Effector CD8-positive, alpha-beta T cell (primary cell): ENCODE measurements at regions not wholly inside any gene's neighbourhood (a gene's known extent, or its start where the extent isn't known, plus 50 kb on each side); places are given as distances from the start of the nearest gene placed in this dataset.
"Not testable (repeated sequence)": the region's sequence is repeated elsewhere in the genome, so short reads cannot be mapped to it uniquely, and the experiment has no call there.

Experiments used
- DNase-seq: peaks from one replicate; lab custom pipeline; 2025; lab: John Stamatoyannopoulos, UW

DNA sequence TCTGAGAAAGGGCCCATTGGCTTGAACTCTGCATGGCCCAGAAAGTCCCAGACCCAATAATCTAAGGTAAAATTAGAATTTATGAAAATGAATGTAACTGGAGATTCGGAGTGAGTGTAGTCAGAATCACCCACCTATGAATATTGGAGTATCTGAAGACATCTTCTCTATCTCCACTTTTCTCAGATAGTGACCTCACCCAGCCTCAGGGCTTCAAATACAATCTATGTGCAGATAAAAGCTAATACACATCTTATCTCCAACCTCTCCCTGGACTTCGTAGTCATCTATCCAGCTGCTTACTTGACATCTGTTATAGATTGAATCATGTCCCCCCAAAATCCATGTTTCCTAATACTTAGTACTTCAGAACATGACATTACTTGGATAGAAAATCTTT is 263.2 kb downstream of the RAD51AP2 start:
- no peak for DNase-seq

DNA sequence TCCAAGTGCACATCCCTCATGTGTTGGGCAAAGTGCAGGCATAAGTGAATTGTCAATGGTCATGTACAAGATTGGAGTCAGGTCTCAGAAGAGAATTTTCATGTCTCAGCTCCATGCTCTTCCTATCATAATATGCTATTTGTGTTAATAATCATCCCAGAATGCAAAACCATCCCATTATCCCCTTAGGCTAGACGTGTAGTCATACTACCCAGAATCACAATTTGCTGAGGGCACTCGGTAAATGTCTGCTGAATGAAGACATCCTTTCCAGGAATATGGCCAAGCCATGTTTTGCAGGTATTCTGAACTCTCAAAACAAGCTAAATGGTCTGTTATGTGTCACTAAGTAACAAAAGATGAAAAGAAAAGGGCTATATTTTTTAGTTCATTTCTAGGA is 263.8 kb downstream of the RAD51AP2 start:
- no peak for DNase-seq

DNA sequence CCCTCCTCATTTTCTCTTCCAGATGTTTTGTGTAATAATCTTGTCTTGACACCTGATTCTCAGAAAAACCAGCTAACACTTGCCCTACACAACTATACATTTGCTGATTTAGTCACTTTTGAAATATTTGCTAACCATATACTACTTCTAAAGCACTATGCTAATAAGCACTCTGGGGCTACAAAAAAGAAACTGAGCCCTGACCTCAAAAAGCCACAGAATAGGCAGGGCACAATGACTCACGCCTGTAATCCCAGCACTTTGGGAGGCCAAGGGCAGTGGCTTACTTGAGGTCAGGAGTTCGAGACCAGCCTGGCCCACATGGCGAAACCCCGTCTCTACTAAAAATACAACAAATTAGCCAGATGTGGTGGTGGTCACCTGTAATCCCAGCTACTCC is 266.0 kb downstream of the RAD51AP2 start:
- DNase-seq: no peak

DNA sequence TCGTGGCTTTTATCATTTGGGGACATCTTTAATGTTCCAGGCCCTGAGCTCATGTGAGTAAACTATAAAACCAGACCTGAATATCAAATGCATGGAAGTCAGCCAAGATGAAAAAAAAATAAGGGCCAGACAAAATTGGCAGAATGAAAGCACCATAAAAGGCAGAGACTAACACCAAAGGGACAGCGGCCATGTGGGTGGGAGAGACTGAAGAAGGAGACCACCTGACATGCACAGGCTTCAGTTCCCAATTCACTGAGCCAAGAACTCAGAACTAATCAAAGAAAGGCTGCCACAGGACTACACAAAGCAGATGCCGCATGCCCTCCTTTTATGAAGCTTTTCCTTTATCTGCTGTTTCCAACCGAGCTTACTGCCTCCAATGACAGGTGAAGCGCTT is 267.1 kb downstream of the RAD51AP2 start:
- no peak for DNase-seq

DNA sequence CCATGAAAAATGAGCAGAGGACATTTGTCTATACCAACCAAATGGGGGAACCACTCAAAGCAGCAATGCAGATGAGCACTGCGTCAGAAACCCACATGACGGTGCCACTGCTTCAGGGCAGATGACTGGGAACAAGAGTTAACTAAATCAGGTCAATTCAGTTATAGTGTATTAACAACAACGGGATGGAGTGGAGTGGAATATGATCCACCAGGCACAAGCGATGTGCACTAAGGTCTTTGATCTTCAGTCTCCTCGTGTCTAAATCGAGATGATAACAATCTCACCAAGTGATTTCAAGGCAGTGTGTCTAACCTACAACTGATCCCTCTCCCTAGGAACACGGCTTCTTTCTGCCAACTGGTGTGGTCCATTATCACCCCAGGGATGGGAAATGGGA is 269.0 kb downstream of the RAD51AP2 start:
- no peak for DNase-seq

DNA sequence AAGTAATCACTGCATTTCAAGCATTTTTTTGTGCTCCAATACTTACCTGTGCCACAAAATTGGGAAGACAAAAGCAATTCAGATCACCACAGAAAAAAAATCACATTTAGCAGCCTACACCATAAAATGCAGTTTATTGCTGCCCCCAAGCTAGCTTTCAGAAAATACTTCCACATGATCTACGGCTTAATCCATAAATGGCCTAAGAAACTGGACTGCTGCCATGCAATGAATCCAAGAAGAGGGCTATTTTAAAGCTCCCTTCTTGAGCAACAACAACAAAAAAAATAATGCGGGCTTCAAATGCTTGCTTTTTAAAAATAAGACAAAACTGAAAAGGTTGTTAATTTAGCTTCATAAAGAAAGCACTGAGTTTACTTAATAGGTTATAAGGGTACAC is 272.3 kb downstream of the RAD51AP2 start:
- DNase-seq: no peak

DNA sequence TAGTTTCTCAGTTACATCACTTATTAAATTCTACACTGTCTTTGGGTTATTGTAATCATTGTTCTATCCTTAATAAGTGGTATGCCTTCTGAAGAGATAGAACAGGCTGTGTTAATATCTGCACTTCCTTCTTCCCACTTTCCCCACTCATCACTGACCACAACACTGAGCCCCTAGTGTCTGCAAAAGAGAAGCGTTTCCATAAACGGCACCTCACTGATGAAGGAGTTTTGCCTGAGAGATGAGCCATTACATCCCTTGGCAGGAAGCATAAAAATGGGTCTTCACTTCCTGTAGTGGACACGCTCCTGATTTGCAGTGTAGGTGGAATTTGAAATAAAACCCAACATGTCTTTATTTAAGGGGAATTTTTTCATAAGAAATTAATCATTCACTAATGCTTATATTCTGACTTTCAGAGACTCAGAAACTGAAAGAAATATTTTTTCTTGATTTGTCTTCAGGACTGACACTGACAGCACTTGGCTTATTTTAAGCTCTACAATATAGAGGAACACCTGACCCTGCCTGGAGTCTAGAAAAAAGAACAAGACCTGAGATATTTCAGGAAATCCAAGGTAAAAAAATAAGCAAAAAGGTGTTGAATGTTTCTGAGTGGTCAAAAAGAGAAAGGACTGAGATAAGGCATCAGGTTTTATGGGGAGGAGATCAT is 275.3 kb downstream of the RAD51AP2 start:
- DNase-seq: no peak

DNA sequence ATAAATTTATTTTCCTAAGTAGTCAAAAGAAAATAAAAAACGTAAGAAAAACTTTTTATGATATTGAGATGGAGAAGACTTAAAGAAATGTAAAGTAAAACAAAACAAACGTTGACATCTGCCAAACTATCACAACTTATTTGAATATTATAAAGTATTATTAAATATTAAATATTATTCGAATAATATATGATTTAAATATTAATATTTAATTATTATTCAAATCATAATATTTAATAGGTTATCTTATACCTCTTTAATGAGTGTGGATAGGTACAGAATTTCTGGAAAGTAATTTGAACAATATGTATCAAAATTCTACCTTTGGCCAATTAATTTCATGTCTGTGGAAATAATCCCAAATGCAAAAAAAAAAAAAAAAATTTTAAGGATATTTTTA is 278.7 kb downstream of the RAD51AP2 start:
- DNase-seq: no peak

DNA sequence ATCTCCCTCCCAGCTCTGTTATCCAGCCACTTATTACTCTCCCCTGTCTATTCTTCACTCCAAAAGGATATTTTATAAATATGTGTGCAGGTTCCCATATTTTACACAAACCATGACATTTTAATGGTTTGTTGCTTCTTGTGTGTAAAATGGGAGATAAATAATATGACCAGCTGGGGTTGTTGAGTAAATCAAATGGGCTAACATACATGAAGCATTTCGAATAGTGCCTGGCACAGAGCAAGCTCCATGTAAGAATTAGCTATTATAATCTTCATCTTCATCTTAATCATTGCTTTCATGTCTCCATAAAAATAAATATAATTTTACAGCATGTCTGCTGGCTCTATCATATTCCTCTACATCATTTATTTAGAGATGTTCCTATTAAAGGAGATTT is 283.1 kb downstream of the RAD51AP2 start:
- DNase-seq: no peak

DNA sequence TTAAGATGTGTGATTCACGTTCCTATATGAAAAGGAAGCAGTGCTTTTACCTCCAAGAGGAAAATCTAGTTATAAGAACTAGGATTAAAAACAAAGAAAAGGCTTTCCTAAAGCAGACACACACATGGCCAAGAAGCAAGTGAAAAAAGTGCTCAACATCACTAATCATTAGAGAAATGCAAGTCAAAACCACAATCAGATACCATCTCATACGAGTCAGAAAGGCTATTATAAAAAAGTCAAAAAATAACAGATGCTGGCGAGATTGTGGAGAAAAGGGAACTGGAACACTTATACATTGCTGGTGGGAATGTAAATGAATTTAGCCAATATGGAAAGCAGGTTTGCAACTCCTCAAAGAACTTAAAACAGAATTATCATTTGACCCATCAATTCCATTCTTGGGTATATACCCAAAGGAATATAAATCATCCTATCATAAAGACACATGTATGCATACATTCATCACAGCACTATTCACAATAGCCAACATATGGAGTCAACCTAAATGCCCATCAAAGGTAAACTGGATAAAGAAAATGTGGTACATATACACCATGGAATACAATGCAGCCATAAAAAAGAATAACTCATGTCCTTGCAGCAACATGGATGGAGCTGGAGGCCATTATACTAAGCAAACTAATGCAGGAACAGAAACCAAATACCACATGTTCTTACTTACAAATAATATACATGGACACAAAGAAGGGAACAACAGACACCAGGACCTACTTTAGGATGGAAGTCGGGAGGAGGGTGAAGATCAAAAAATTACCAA is 285.3 kb downstream of the RAD51AP2 start:
- no peak for DNase-seq

DNA sequence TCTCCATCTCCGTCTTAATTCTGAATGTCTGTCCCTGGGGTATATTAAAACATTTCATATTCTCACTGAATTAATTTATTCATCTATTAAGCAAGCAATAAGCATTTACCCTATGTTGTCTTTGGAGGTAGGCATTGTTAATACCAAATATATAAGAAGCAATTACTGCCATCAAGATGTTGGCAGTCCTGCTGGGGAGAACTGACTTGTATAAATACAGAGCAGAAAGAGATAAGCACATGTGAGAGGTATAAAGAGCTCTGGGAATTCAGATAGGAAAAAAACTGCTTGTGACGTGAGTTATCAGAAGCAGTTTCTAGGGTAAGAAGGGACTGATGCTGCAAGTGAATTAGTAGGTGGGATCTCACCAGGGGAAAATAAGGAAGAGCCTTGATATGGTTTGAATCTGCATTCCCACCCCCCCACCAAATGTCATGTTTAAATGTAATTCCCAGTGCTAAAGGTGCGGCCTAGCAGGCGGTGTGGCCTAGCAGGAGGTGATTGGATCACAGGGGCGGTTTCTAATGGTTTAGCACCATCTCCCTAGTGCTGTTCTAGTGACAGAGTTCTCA is 286.8 kb downstream of the RAD51AP2 start:
- DNase-seq: no peak

DNA sequence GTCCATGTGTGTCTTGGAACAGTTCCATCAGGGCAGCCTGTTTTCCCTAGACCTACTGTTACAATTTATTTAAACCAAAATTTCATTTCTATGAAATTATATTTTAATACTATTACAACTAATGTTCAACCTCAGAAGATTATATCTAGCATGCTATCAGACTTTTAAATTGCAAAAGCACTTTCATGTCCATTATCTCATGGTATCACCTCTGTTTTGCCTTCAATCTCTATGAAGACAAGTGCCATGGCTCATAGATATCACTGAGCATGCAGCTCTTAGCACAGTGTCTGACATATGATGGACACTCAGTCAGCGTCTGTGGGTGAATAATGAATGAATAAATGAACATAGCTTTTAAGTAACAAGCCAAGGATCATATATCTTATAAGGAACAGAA is 288.8 kb downstream of the RAD51AP2 start:
- no peak for DNase-seq

DNA sequence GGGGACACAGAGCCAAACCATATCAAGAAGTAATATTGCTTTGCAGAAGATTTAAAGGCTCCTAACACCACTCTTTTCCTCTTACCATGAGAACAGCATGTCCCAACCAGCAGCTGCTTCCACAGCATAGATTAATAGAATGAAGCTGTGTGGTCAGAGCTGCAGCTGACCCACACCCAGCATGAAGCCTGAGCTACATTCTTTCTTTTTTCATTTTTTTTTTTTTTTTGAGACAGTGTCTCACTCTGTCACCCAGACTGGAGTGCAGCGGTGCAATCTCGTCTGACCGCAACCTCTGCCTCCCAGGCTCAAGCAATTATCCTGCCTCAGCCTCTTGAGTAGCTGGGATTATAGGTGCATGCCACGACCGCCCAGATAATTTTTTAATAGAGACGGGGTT is 289.8 kb downstream of the RAD51AP2 start:
- DNase-seq: no peak

DNA sequence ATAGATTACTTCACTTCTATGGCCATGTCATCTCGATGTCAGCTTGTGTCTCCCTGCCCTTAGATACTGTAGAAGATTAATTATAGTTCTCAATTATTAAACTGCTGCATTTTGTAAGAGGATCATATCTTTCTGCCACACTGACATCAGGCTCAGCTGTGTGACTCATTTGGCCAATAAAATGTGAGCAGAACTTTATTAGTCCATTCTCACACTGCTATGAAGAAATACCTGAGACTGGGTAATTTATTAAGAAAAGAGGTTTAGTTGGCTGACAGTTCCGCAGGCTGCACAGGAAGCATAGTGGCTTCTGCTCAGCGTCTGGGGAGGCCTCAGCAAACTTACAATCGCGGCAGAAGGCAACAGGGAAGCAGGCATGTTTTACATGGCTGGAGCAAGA is 290.4 kb downstream of the RAD51AP2 start:
- no peak for DNase-seq

DNA sequence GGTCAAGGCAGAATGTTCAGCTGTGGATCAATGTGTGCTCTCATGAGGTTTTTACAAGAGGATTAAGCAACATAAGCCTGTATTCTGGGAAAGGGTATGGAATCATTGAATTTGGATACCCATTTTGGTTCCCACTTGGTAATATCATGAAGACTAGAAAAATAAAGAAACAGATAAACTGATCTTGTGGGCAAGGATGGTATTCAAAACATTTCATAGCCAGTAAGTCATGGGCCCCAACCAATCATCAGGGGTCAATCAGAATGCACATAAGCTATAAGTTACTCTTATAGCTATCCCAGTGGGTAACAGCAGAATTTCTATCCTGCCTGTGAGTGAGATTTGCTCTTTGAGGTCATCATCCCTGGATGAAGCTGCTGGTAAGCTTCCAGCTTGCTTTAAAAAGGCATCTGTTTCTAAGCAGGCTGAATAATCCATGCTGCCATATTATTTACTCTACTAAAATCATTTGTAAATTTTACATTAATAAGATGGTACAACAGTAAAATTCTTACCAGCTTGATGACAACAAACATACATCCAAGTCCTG is 291.2 kb downstream of the RAD51AP2 start:
- DNase-seq: no peak

DNA sequence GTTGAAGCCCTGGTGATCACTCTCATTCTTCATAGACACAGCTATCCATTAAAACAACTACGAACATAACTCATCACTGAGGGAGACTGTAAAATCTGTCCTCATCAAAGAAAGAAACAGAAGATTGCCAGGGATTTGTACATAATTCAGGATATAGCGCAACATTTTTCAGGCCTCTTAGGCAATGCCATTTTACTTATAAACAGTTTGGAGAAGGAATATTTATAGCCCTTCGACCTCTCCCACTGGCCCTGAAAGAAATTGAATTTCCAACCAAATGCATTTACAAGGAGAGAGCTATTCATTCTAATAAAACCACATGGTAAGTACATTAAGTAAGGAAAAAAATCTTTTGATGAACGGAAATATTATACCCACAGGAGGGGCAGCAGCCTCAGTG is 295.0 kb downstream of the RAD51AP2 start:
- no peak for DNase-seq

DNA sequence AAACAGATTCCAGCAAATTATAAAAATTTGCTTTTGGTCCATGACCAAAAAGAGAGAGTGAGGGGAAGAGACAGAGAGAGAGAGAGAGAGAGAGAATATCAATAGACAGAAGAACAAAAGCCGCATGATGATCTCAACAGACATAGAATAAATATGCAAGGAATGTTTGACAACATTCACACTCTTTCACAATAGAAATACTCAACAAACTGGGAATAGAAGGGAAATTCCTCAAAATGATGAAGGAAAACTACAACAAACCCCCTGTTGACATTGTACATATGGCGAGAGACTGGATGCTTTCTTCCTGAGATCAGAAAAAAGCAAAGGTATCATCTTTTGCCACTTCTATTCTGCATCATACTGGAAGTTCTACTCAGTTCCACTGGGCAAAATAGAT is 309.7 kb downstream of the RAD51AP2 start:
- DNase-seq: no peak

DNA sequence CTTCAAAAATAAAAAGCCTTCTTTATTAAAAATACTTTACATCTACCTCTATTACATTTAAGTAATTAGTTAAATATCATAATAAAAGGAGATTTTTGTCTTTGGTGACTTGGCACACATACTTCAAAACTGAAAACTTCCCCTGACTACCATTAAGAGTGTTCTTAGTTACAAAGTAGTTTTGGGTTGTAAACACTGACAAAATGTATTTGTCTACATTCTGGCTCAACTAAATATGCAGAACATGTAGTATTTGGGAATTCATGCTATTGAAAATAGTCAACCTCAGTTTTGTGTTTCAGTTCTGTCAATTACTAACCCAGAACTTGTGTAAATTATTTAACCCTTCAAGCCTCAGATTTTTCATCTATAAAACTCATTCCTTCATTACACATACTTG is 311.5 kb downstream of the RAD51AP2 start:
- no peak for DNase-seq

DNA sequence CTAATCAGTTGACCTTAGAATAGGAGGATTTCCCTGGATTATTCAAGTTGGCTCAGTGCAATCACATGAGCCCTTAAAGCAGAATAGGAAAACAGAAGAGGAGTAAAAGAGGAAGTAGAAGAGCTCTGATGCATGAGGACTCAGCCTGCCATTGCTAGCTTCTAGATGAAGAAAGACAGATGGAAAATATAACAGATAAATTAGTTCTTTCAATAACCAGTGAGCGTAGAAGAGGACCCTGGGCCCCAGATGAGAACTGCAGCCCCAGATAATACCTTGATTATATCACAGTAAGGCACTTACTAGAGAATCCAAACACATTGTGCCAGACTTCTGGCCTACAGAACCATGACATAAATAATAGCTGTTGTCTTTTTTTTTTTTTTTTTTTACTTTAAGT is 314.0 kb downstream of the RAD51AP2 start:
- DNase-seq: not testable (repeated sequence)

DNA sequence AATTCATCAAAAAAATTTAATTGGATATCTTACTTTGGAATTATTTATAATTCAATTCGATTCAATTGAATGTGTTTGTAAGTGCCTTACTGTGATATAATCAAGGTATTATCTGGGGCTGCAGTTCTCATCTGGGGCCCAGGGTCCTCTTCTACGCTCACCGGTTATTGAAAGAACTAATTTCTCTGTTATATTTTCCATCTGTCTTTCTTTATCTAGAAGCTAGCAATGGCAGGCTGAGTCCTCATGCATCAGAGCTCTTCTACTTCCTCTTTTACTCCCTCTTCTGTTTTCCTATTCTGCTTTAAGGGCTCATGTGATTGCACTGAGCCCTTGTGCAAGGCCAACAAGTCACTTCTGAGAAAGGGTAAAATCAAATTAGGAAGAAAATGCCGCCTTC is 315.6 kb downstream of the RAD51AP2 start:
- not testable (repeated sequence) for DNase-seq

DNA sequence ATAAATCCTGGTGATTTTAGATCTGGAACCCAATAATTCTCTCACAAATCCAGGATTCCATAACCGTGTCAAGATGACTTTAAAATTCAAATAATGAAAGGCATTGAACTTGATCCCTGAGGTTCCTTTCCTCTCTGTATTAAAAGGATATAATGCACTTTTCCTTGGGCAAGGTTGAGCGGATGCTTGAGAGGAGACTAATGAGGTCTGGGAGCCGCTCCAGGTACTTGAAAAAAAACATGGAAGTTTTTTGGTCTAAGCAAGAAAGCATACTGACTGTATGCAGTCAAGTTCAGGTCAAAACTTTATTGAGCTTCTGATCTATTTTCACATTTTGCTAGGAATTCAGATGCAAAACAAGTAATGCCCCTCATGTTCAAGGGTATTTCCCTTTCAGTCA is 318.5 kb downstream of the RAD51AP2 start:
- no peak for DNase-seq

DNA sequence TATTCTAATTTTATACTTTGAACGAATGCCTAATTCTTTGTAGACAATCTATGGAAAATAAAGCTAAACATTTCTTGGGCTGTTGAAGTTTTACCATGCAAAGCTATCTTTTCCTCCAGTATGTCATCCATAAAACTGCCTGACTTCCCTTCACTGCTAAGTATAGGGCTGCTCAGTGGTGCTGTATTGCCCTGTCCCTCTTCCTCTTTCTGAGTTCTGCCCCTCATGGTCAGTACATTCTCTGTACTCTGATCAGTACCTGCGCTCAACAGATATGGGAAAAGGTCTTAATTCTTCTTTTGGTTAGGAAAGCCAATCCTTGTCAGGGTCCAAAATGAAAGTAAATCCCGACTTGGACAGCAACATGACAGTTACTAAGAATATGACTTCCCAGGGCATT is 321.9 kb downstream of the RAD51AP2 start:
- DNase-seq: no peak

DNA sequence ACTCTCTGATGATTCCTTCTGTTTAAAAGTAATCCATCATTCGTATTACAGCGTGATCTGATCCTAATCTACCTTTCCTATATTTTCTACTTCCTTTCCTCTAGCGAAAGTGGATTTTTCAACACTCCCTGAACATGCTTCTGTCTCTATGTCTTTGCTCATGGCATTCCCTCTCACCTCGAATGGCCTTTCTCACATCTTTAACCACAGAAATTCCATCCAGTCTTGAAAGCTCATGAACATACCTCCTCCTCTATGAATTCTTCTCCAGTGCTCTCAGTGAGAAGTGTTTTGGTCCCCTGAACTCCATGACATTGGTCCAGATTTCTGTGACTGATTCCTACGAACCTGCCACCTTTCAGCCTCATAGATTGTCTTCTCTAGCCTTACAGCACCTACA is 323.2 kb downstream of the RAD51AP2 start:
- DNase-seq: no peak
